H9 (cell line): ENCODE measurements at regions not wholly inside any gene's neighbourhood (a gene's known extent, or its start where the extent isn't known, plus 50 kb on each side); places are given as distances from the start of the nearest gene placed in this dataset.

Source experiments
- DNase-seq: peaks from one replicate; pipeline ENCODE4 v3.0.0-alpha.2; 2017
- H2AFZ ChIP-seq: one replicate; pipeline ENCODE4 v1.6.1; 2013; ENCODE audit warnings: mild to moderate bottlenecking, low read length, control low read depth, moderate library complexity
- H2AK5ac ChIP-seq: 2 replicates; pipeline ENCODE4 v1.6.1; 2013; ENCODE audit warnings: low read length, control low read depth, mixed read lengths; ENCODE audit not compliant: insufficient read length
- H2BK120ac ChIP-seq: one replicate; pipeline ENCODE4 v1.6.1; 2013; ENCODE audit warnings: low read depth, mild to moderate bottlenecking, low read length, control low read depth, inconsistent platforms; ENCODE audit not compliant: poor library complexity, severe bottlenecking
- H2BK12ac ChIP-seq: 2 replicates; pipeline ENCODE4 v1.6.1; 2013; ENCODE audit warnings: low read length, control low read depth, mixed read lengths, low read depth; ENCODE audit not compliant: insufficient read length
- H2BK15ac ChIP-seq: 2 replicates; pipeline ENCODE4 v1.6.1; 2013; ENCODE audit warnings: low read depth, low read length, control low read depth
- H2BK20ac ChIP-seq: one replicate; pipeline ENCODE4 v1.6.1; 2013; ENCODE audit warnings: low read depth, mild to moderate bottlenecking, low read length, control low read depth, inconsistent platforms; ENCODE audit not compliant: poor library complexity, severe bottlenecking
- H2BK5ac ChIP-seq: 2 replicates; pipeline ENCODE4 v1.6.1; 2013; ENCODE audit warnings: low read length, control low read depth, mixed read lengths; ENCODE audit not compliant: insufficient read length
- H3K14ac ChIP-seq: 2 replicates; pipeline ENCODE4 v1.6.1; 2013; ENCODE audit warnings: low read length, control low read depth; ENCODE audit not compliant: insufficient read depth
- H3K18ac ChIP-seq: 2 replicates; pipeline ENCODE4 v1.6.1; 2013; ENCODE audit warnings: low read depth, mild to moderate bottlenecking, mixed read lengths, low read length, control low read depth; ENCODE audit not compliant: insufficient read length
- H3K23ac ChIP-seq: 2 replicates; pipeline ENCODE4 v1.6.1; 2013; ENCODE audit warnings: low read length, control low read depth, mixed read lengths, low read depth; ENCODE audit not compliant: insufficient read length
- H3K23me2 ChIP-seq: 2 replicates; pipeline ENCODE4 v1.6.1; 2013; ENCODE audit warnings: low read depth, mild to moderate bottlenecking, mixed read lengths, low read length, control low read depth; ENCODE audit not compliant: insufficient read length, poor library complexity, severe bottlenecking
- H3K27ac ChIP-seq: 2 replicates; pipeline ENCODE4 v1.5.1; 2013; ENCODE audit warnings: low read length, control low read depth, mixed read lengths, low read depth; ENCODE audit not compliant: insufficient read length
- H3K27me3 ChIP-seq: 2 replicates; pipeline ENCODE4 v1.6.1; 2013; ENCODE audit warnings: low read length, control low read depth, inconsistent platforms; ENCODE audit not compliant: insufficient read depth
- H3K4ac ChIP-seq: 2 replicates; pipeline ENCODE4 v1.6.1; 2013; ENCODE audit warnings: low read depth, mild to moderate bottlenecking, control low read depth, inconsistent platforms, low read length, moderate library complexity
- H3K4me1 ChIP-seq: 2 replicates; pipeline ENCODE4 v1.6.1; 2013; ENCODE audit warnings: low read length, control low read depth, inconsistent platforms; ENCODE audit not compliant: insufficient read depth
- H3K4me2 ChIP-seq: 2 replicates; pipeline ENCODE4 v1.6.1; 2013; ENCODE audit warnings: low read length, control low read depth, mixed read lengths; ENCODE audit not compliant: insufficient read length, insufficient read depth
- H3K56ac ChIP-seq: 2 replicates; pipeline ENCODE4 v1.6.1; 2013; ENCODE audit warnings: low read depth, mild to moderate bottlenecking, mixed read lengths, low read length, control low read depth; ENCODE audit not compliant: insufficient read length
- H3K79me1 ChIP-seq: 2 replicates; pipeline ENCODE4 v1.6.1; 2013; ENCODE audit warnings: low read depth, mild to moderate bottlenecking, moderate library complexity, low read length, control low read depth, inconsistent platforms; ENCODE audit not compliant: insufficient read depth, poor library complexity, severe bottlenecking
- H3K79me2 ChIP-seq: 2 replicates; pipeline ENCODE4 v1.6.1; 2013; ENCODE audit warnings: low read length, control low read depth, inconsistent platforms; ENCODE audit not compliant: insufficient read depth
- H3K9ac ChIP-seq: 2 replicates; pipeline ENCODE4 v1.6.1; 2013; ENCODE audit warnings: low read length, control low read depth, mixed read lengths; ENCODE audit not compliant: insufficient read length; ENCODE audit errors: extremely low read depth
- H3K9me3 ChIP-seq: one replicate; pipeline ENCODE4 v1.6.1; 2013; ENCODE audit warnings: low read depth, low read length, inconsistent platforms; ENCODE audit not compliant: control insufficient read depth
- H3T11ph ChIP-seq: one replicate; pipeline ENCODE4 v1.6.1; 2013; ENCODE audit warnings: mild to moderate bottlenecking, low read length, control low read depth, inconsistent platforms
- H4K20me1 ChIP-seq: one replicate; pipeline ENCODE4 v1.6.1; 2013; ENCODE audit not compliant: control insufficient read depth, insufficient read length, insufficient read depth
- H4K5ac ChIP-seq: 2 replicates; pipeline ENCODE4 v1.6.1; 2013; ENCODE audit warnings: low read depth, mild to moderate bottlenecking, mixed read lengths, low read length, control low read depth; ENCODE audit not compliant: insufficient read length
- H4K8ac ChIP-seq: replicated peaks from 2 replicates; pipeline ENCODE4 v1.6.1; 2013; ENCODE audit warnings: low read length, control low read depth, mixed read lengths, low read depth; ENCODE audit not compliant: insufficient read length
- H4K91ac ChIP-seq: 2 replicates; pipeline ENCODE4 v1.6.1; 2013; ENCODE audit warnings: low read depth, mild to moderate bottlenecking, moderate library complexity, mixed read lengths, low read length, control low read depth; ENCODE audit not compliant: insufficient read length
- H3K27ac Mint-ChIP-seq, 3 experiments: 2 replicates in 2 of 3; 3 replicates in 1 of 3; pipeline ENCODE4 v1.8.0; 2020 to 2021; ENCODE audit warnings: mixed read lengths in 3 of 3, mild to moderate bottlenecking in 1 of 3, moderate library complexity in 1 of 3
- H3K27me3 Mint-ChIP-seq: 2 replicates; pipeline ENCODE4 v1.8.0; 2021; ENCODE audit warnings: low read depth, mild to moderate bottlenecking, moderate library complexity, mixed read lengths
- H3K36me3 Mint-ChIP-seq, 3 experiments: 2 replicates in 2 of 3; 3 replicates in 1 of 3; pipeline ENCODE4 v1.8.0; 2020 to 2021; ENCODE audit warnings: low read depth in 3 of 3, mixed read lengths in 3 of 3; ENCODE audit not compliant: insufficient read depth in 1 of 3
- H3K4me1 Mint-ChIP-seq, 2 experiments: 2 replicates each; pipeline ENCODE4 v1.8.0; 2020; ENCODE audit warnings: mixed read lengths in 2 of 2
- H3K4me3 Mint-ChIP-seq, 2 experiments: 2 replicates in 1 of 2; 3 replicates in 1 of 2; pipeline ENCODE4 v1.8.0; 2020 to 2021; ENCODE audit warnings: mild to moderate bottlenecking in 2 of 2, mixed read lengths in 2 of 2, moderate library complexity in 1 of 2
- H3K9me3 Mint-ChIP-seq, 2 experiments: 2 replicates in 1 of 2; 3 replicates in 1 of 2; pipeline ENCODE4 v1.8.0; 2020; ENCODE audit warnings: mild to moderate bottlenecking in 2 of 2, mixed read lengths in 2 of 2, moderate library complexity in 1 of 2
- CTCF ChIP-seq: fragments of 200-600 bp; sonication (generic); conservative IDR thresholded peaks from 3 replicates; pipeline ENCODE4 v1.8.0; 2021; ENCODE audit warnings: antibody characterized with exemption, mild to moderate bottlenecking
- WGBS: extraction: QIAGEN DNeasy Blood & Tissue Kit; methylation state at CpG from one replicate; pipeline ENCODE4 v1.1.7; 2013; ENCODE audit warnings: missing lambda C conversion rate, low lambda C conversion rate, mixed read lengths; ENCODE audit not compliant: insufficient read length; ENCODE audit errors: extremely low coverage; 5-methylcytosine and 5-hydroxymethylcytosine counted together

- Histone ChIP-seq H3K4me1 (no peaks in the 10 kb centered on the region), H3K56ac (no peak overlapping the region), H3K4ac (no peak overlapping the region), H3K14ac (no peak overlapping the region), H2BK120ac (no peak overlapping the region), H2BK5ac (no peak overlapping the region), H3K9me3 (no peaks in the 10 kb centered on the region), H2BK20ac (no peak overlapping the region), H3K23ac (no peak overlapping the region), H3K27me3 (no peaks in the 10 kb centered on the region), H4K91ac (no peak overlapping the region), H3K79me1 (no peaks in the 10 kb centered on the region), H3T11ph (no peak overlapping the region), H4K8ac (no peak overlapping the region), H3K4me2 (no peak overlapping the region), H2BK15ac (no peak overlapping the region), H3K9ac (no peak overlapping the region), H2AFZ (no peak overlapping the region), H3K18ac (no peak overlapping the region), H2BK12ac (no peak overlapping the region), H3K23me2 (no peaks in the 10 kb centered on the region), H3K27ac (no peak overlapping the region), H4K5ac (no peak overlapping the region), H3K79me2 (no peaks in the 10 kb centered on the region), H4K20me1 (no peaks in the 10 kb centered on the region), H2AK5ac (no peak overlapping the region)
- TF ChIP-seq CTCF: no peak
- H3K9me3 Mint-ChIP-seq: peaks cover 2 to 6% of the 10 kb centered on the region in 2 experiments; a peak in 4 of 5 replicates
- no peak for DNase-seq
- no peaks in the 10 kb centered on the region for H3K4me1 Mint-ChIP-seq
- no CpG with 5 or more reads among the region's 5 CpGs for WGBS
- H3K36me3 Mint-ChIP-seq: peaks cover 0 to 2% (median 0%) of the 10 kb centered on the region in 3 experiments; a peak in 1 of 7 replicates
- no peak overlapping the region for H3K4me3 Mint-ChIP-seq
- no peaks in the 10 kb centered on the region for H3K27me3 Mint-ChIP-seq
- H3K27ac Mint-ChIP-seq: no peak overlapping the region
These were observed 201.5 kb upstream of the PITX2 start for GRCh38 chr4:110824344-110824743.
